ENCODE measurements at regions not wholly inside any gene's neighbourhood (a gene's known extent, or its start where the extent isn't known, plus 50 kb on each side); places are given as distances from the start of the nearest gene placed in this dataset.
"Not testable (repeated sequence)": the region's sequence is repeated elsewhere in the genome, so short reads cannot be mapped to it uniquely, and the experiment has no call there.

GRCh38 chr1:71345491-71345890, 264.7 kb upstream of the ZRANB2 start:
- DNase-seq (ENCODE audit: low spot score): no peak

DNA sequence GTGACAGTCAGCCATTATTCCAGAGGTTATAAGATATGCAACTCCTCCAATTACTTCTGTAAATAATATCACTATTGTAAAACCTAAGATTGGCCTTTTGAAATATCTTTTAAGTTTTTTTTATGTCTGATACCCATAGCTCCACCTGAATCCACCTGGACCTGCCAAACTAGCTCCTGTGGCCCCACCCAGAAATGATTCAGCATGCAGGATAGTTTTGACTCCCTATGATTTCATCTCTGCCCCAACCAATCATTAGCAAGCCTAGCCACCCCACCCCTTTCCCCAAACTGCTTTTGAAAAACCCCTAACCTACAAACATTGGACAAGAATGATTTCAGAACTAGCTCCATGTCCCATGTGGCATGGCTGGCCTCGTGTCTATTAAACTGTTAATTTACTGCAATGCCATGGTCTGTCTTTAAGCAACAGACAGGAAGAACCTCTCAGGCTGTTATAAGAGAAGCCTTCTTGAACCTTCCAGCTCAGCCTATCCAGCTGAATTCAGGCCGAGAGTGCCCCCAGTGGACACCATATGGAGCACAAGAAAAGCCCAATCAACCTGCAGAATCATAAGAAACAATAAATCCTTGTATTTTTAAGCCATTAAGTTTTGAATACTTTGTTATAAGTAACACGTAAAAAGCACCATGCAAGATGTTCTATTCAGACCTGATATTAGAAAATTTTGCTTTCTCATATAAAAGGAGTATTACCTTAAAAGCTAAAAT, 263.0 kb upstream of the ZRANB2 start:
- no peak for DNase-seq (ENCODE audit: low spot score)

GRCh38 chr1:71339238-71339637, 258.4 kb upstream of the ZRANB2 start:
- no peak for DNase-seq (ENCODE audit: low spot score)

DNA sequence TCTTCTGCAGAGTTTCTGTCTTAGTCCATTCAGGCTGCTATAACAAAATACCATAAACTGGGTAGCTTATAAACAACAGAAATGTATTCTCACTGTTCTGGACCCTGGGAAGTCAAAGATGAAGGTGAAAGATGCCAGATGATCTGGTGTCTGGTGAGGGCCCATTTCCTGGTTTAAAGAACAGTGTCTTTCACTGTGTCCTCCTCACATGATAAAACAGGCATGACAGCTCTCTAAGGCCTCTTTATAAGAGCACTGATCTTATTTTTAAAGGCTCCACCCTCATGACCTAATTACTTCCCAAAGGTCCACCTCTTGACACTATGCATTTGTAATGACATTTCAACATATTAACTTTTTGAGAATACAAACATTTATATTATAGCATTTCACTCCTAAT, 250.2 kb upstream of the ZRANB2 start:
- no peak for DNase-seq (ENCODE audit: low spot score)

DNA sequence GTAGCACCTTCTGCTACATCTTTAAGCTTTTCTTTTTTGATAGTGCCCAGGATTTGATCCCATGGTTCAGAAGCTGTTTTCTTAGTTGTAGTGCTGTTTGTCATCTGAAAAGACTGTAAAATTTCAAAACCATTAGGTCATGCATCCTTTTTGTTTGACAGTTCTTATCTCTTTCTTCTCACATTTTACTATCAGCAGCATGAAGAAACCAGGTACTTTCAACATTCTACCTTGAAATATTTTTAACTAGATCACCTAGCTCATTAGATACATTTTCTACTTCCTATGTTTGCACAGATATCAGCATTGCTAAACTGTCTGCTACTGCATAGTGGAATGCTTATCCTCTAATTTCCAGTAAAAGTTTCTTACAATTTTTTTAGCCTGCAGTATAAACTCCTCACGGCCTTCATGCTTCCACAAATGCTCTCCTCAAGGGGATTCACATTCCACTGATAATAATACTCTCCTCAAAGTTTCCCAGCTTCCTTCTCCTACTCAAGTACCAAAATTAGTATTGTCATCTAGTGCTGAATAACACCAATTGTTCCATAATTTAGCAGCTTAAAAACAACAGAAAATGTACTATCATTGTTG, 243.9 kb upstream of the ZRANB2 start:
- no peak for DNase-seq (ENCODE audit: low spot score)

- no peak for DNase-seq (ENCODE audit: low spot score)
These were observed 231.7 kb upstream of the ZRANB2 start for GRCh38 chr1:71312545-71312944.

DNA sequence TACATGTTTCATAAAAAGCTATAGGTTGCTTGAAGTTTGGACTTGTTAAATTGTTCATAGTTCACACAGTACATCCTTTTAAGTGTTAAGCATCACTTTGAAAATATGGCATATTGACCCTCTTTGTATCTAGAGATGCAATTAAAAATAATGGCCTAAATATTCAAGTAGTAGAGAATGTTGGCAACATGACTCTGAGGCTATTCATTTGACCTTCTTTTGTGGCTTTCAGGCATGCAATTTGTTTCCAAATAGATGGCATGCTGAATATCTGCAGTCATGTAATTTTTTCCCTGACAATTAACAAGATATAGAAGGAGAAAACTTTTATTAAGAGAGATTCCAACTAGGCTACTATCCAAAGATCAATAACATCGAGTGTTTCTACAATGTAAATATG, 230.5 kb upstream of the ZRANB2 start:
- DNase-seq (ENCODE audit: low spot score): peak; percentile 16

DNA sequence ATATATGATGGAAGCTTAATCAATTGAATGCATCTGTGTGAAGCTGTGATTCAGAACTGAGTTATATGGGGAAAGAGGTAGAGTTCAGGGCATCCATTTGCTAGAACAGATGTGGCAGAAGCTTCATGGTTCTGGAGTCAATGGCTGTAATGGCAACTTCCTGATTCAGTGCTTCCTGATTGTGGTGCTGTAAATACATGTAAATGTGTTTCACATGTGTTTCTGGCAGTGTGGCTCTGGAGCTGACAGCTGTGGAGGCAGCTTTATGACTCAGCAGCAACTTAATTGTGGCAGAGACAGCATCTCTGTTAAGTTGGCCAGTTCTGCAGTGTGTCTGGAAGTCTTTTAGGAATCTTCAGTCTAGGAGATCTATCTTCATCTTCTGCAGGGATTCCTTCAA, 226.6 kb upstream of the ZRANB2 start:
- peak; percentile 66 for DNase-seq (ENCODE audit: low spot score)

- no peak for DNase-seq (ENCODE audit: low spot score)
These were observed 223.3 kb upstream of the ZRANB2 start for GRCh38 chr1:71304125-71304524.

GRCh38 chr1:71303617-71304041, 222.8 kb upstream of the ZRANB2 start:
- no peak for DNase-seq (ENCODE audit: low spot score)

GRCh38 chr1:71298633-71299032, 217.8 kb upstream of the ZRANB2 start:
- no peak for DNase-seq (ENCODE audit: low spot score)

- DNase-seq (ENCODE audit: low spot score): peak; percentile 21
These were observed 215.8 kb upstream of the ZRANB2 start for GRCh38 chr1:71296551-71297134.

GRCh38 chr1:71295350-71295749, 214.5 kb upstream of the ZRANB2 start:
- DNase-seq (ENCODE audit: low spot score): peak; percentile 11

DNA sequence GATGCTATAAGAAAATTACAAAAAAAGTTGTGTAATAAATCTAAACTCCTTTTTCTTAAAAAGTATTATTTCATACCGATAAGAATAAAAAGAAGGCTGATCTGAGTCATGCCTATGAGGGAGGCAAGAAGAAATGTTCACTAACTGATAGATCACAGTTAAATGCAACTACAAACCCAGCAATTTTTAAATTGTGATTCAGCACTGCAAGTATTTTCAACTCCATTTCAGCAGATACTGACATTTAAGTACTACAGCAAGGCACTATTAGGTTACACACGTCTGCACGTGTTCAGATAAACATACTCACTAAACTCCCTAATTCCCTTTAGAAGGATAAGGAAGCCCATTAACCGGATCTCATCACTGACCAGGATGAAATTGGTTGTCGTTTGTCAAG, 213.3 kb upstream of the ZRANB2 start:
- DNase-seq (ENCODE audit: low spot score): peak; percentile 28

GRCh38 chr1:71292203-71292602, 211.4 kb upstream of the ZRANB2 start:
- no peak for DNase-seq (ENCODE audit: low spot score)

DNA sequence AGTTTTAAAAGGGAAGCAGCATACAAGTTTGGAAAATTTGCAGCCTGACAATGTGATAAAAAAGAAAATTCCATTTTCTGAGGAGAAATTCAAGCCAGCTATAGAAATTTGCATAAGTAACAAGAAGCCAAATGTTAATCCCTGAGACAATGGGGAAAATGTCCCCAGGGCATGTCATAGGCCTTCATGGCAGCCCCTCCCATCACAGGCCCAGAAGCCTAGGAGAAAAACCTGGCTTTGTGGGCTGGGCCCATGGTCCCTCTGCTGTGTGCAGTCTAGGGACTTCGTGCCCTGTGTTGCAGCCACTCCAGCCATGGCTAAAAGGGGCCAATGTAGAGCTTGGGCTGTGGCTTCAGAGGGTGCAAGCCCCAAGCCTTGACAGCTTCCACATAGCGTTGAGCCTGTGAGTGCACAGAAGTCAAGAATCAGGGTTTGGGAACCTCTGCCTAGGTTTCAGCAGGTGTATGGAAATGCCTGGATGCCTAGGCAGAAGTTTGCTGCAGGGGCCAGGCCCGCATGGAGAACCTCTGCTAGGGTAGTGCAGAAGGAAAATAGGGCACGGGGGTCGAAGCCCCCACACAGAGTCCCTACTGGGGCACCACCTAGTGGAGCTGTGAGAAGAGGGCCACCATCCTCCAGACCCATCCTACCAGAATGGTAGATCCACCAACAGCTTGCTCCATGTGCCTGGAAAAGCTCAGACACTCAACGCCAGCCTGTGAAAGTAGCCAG, 209.8 kb upstream of the ZRANB2 start:
- DNase-seq (ENCODE audit: low spot score): not testable (repeated sequence)

DNA sequence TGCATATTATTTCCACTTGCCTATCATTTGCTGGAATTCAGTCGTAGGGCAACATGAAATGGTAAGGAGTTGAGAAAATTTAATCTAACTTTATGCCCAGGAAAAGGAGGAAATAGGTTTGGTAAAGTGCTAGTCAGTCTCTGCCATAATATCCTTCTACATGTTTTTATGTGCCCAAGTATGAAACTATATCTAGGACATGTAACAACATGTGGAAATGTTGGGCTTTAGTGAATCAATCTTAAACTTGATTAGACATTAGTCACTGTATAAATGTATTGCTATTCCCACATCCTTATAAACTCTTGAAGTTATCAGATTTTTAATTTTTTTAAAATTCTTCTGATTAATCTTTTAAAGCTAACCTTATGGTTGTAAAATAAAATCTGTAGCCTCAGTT, 204.7 kb upstream of the ZRANB2 start:
- no peak for DNase-seq (ENCODE audit: low spot score)

GRCh38 chr1:71276466-71276865, 195.6 kb upstream of the ZRANB2 start:
- DNase-seq (ENCODE audit: low spot score): peak; percentile 2

GRCh38 chr1:71273334-71273733, 192.5 kb upstream of the ZRANB2 start:
- DNase-seq (ENCODE audit: low spot score): peak; percentile 24

GRCh38 chr1:71270394-71270915, 189.6 kb upstream of the ZRANB2 start:
- no peak for DNase-seq (ENCODE audit: low spot score)

- peak; percentile 7 for DNase-seq (ENCODE audit: low spot score)
These were observed 189.0 kb upstream of the ZRANB2 start for GRCh38 chr1:71269818-71270217.

DNA sequence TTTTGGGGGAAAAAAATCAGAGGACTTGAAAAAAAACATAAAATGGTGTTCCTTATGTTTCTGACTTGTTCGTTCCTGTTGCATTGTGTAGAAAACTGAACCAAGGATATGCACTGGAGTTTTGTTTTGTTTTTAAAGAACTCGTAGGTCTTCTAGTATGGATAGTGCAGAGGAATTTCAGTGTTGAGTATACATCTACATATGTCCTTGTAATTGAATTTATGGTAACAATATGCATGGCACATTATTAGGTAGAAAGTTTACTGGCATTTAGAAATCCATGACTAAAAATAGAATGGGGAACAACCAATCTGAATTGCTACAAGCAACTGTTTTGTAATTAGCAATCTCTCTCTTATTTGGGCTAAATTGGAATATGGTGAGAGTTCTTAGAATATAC, 188.3 kb upstream of the ZRANB2 start:
- no peak for DNase-seq (ENCODE audit: low spot score)

DNA sequence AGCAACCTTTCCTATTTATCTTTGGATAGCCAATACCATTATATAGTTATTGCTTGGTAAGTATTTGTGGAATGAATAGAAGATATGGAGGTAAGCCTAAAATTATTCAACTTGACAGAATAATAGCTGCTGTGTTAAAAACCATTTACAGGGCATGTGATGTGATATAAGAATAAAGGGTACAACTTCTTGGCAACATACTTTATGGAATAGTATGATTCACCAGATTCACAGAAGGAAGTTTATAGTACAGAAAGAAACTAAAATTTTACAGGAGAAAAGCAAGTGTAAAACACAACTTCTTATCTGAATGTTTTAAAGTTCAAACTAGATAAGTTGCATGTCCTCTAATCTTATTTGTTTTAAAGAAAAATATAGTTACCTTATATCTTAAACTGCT, 186.4 kb upstream of the ZRANB2 start:
- no peak for DNase-seq (ENCODE audit: low spot score)
